ENCODE measurements at regions not wholly inside any gene's neighbourhood (a gene's known extent, or its start where the extent isn't known, plus 50 kb on each side); places are given as distances from the start of the nearest gene placed in this dataset.
"Not testable (repeated sequence)": the region's sequence is repeated elsewhere in the genome, so short reads cannot be mapped to it uniquely, and the experiment has no call there.

GRCh38 chr9:119873877-119874276 is 504.6 kb upstream of the BRINP1 start:
- Histone ChIP-seq H3K27ac (no peak overlapping the region), H3K9me3 (no peaks in the 10 kb centered on the region), H3K4me3 (no peak overlapping the region), H3K4me2 (no peak overlapping the region), H3K4me1 (no peaks in the 10 kb centered on the region)
- FAIRE-seq (no peak), ATAC-seq (no peak), DNase-seq (ENCODE audit: low read depth in 1 of 2, low spot score in 1 of 2) (no peak)
- no peak for TF ChIP-seq EHMT2 (IDR thresholded peaks at IDR 0.05; ENCODE audit: low read depth)
- no peak for TF ChIP-seq PBX3 (IDR thresholded peaks at IDR 0.05)
- no peak for TF ChIP-seq CBX8 (IDR thresholded peaks at IDR 0.05)
- TF ChIP-seq EHF (CRISPR knock-in tag; IDR thresholded peaks at IDR 0.05): no peak
- TF ChIP-seq JUN (IDR thresholded peaks at IDR 0.05): no peak
- TF ChIP-seq ATOH8 (CRISPR knock-in tag; IDR thresholded peaks at IDR 0.05; ENCODE audit: low read depth): no peak
- TF ChIP-seq MAX (IDR thresholded peaks at IDR 0.05): no peak
- TF ChIP-seq CEBPB (IDR thresholded peaks at IDR 0.05): no peak
- TF ChIP-seq CTCF (IDR thresholded peaks at IDR 0.05): no peak
- TF ChIP-seq POLR2AphosphoS2 (conservative IDR thresholded peaks at IDR 0.05; ENCODE audit: low read length): no peak
- CTCF ChIA-PET: no interaction called here
- POLR2A ChIA-PET: no interaction called here
- 2% methylated on average over 3 of the region's 3 CpGs for WGBS (ENCODE audit: missing lambda C conversion rate)

GRCh38 chr9:119870251-119870650 is 501.0 kb upstream of the BRINP1 start:
- POLR2A ChIA-PET; CTCF ChIA-PET; H3K4me3 ChIP-seq; FAIRE-seq; H3K27ac ChIP-seq; ATAC-seq; H3K4me1 ChIP-seq; H3K9me3 ChIP-seq; DNase-seq (ENCODE audit: low read depth in 1 of 2, low spot score in 1 of 2); H3K4me2 ChIP-seq: not testable (repeated sequence)
- 90% methylated on average over 2 of the region's 26 CpGs for WGBS (ENCODE audit: missing lambda C conversion rate)

- 2% methylated on average over 5 of the region's 5 CpGs for WGBS (ENCODE audit: missing lambda C conversion rate)
- ATAC-seq: no peak
Measured at GRCh38 chr9:119868694-119869093, 499.5 kb upstream of the BRINP1 start.

GRCh38 chr9:119861842-119862241 is 492.6 kb upstream of the BRINP1 start:
- H3K4me2 ChIP-seq: no peak overlapping the region
- H3K4me1 ChIP-seq: no peaks in the 10 kb centered on the region
- DNase-seq (ENCODE audit: low read depth in 1 of 2, low spot score in 1 of 2): no peak
- ChIA-PET CTCF (no interaction called here), POLR2A (no interaction called here)
- no peak for ATAC-seq
- no peak overlapping the region for H3K4me3 ChIP-seq
- no peak for FAIRE-seq
- no peaks in the 10 kb centered on the region for H3K9me3 ChIP-seq
- no peak overlapping the region for H3K27ac ChIP-seq
- TF ChIP-seq FOXS1 (CRISPR knock-in tag; IDR thresholded peaks at IDR 0.05): no peak
- no peak for TF ChIP-seq CHD4 (IDR thresholded peaks at IDR 0.05; ENCODE audit: borderline replicate concordance)
- no peak for TF ChIP-seq NFE2L2 (conservative IDR thresholded peaks at IDR 0.05; ENCODE audit: low read length)
- no peak for TF ChIP-seq KDM1A (IDR thresholded peaks at IDR 0.05; ENCODE audit: low read depth)
- no peak for TF ChIP-seq HOXA7 (CRISPR knock-in tag; IDR thresholded peaks at IDR 0.05)

More at GRCh38 chr9:119868694-119869093, 499.5 kb upstream of the BRINP1 start:
- FAIRE-seq: no peak
- ChIA-PET POLR2A (no interaction called here), CTCF (no interaction called here)
- no peak for TF ChIP-seq BHLHE40 (IDR thresholded peaks at IDR 0.05; ENCODE audit: low read depth, low read length)
- TF ChIP-seq CBX2 (IDR thresholded peaks at IDR 0.05; ENCODE audit: borderline replicate concordance, low read depth): no peak
- TF ChIP-seq GATA3 (IDR thresholded peaks at IDR 0.05; ENCODE audit: borderline replicate concordance): no peak
- TF ChIP-seq PHF8 (IDR thresholded peaks at IDR 0.05; ENCODE audit: borderline replicate concordance, low read depth): no peak
- TF ChIP-seq CHD4 (IDR thresholded peaks at IDR 0.05; ENCODE audit: borderline replicate concordance): no peak
- no peak for TF ChIP-seq E2F6 (IDR thresholded peaks at IDR 0.05; ENCODE audit: borderline replicate concordance, low read depth)
- TF ChIP-seq JUN (IDR thresholded peaks at IDR 0.05): no peak
- no peak overlapping the region for H3K27ac ChIP-seq
- no peaks in the 10 kb centered on the region for H3K4me1 ChIP-seq
- no peak overlapping the region for H3K4me3 ChIP-seq
- no peak overlapping the region for H3K4me2 ChIP-seq
- no peak for DNase-seq (ENCODE audit: low read depth in 1 of 2, low spot score in 1 of 2)
- no peaks in the 10 kb centered on the region for H3K9me3 ChIP-seq

Data from A549 (cell line).